ENCODE measurements at regions not wholly inside any gene's neighbourhood (a gene's known extent, or its start where the extent isn't known, plus 50 kb on each side); places are given as distances from the start of the nearest gene placed in this dataset.

- ATAC-seq (replicated peaks in 1 of 4) (no peak), DNase-seq (no peak)
- ChIA-PET POLR2A (no interaction called here), CTCF (interaction anchor here in 1 of 2 donors (0.6 kb wide), 1 partner anchor 1813 kb away, joined by 3 read pairs; no protein-coding TSS in a partner anchor)
- 95% methylated on average over 8 of the region's 8 CpGs for WGBS (ENCODE audit: insufficient coverage)
- no peaks in the 10 kb centered on the region for H3K36me3 Mint-ChIP-seq
- Histone ChIP-seq H3K4me1 (ENCODE audit: control insufficient read depth in 1 of 2, extremely low read depth in 1 of 2, insufficient read depth in 2 of 2, low read length in 2 of 2) (no peaks in the 10 kb centered on the region), H3K27ac (ENCODE audit: low read length) (no peak overlapping the region), H3K9me3 (no peaks in the 10 kb centered on the region), H3K4me3 (ENCODE audit: control insufficient read depth in 1 of 2, extremely low read depth in 1 of 2, low read length in 1 of 2) (no peak overlapping the region), H3K27me3 (replicated peaks in 1 of 2; ENCODE audit: control insufficient read depth in 2 of 2, extremely low read depth in 1 of 2, insufficient read depth in 2 of 2, low read length in 1 of 2) (peaks cover 0 to 35% of the 10 kb centered on the region in 2 experiments), H3K36me3 (ENCODE audit: control insufficient read depth in 2 of 2, extremely low read depth in 1 of 2, insufficient read depth in 1 of 2, low read length in 1 of 2) (no peaks in the 10 kb centered on the region)
- H3K27me3 Mint-ChIP-seq: peaks cover 11 to 14% of the 10 kb centered on the region in 2 donors
- no peak overlapping the region for H3K27ac Mint-ChIP-seq
- no peaks in the 10 kb centered on the region for H3K9me3 Mint-ChIP-seq
- no peak overlapping the region for H3K4me3 Mint-ChIP-seq
- H3K4me1 Mint-ChIP-seq: no peaks in the 10 kb centered on the region
Observed at GRCh38 chr22:48456449-48456848, 1371.2 kb downstream of the BRD1 start.

DNA sequence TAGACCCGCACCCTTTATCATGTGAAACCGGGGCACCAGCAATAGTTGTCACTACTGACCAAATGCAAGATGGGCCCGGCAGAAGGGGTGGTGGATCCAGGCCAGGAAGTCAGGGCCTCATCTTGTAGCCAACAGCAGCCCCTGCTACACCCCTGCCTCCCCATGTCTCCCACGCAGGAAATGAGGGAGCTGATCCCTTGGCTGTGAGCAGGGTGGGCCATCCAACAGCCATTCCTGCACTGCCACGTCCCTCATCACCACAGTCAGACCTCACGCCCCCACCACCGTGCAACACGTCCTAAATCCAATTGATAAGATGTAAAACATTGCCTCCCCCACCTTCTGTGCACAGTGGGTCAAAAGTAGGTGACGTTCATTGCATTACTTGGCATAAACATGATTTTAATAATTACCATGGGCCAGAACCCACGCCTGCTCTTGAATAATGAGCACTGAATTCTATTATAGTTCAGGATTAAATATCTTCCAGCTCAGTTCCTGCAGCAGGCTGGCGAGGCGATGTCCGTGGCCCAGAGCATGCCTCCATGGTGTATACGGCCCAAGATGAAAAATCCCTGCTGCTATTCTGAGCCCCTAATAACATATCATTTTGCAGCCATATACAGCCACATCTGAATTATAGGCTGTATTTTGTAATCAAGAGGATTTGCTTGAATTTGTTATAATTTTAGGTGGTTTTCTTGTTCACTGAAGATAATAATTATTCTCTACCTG is 1373.8 kb downstream of the BRD1 start:
- POLR2A ChIA-PET: no interaction called here
- no peaks in the 10 kb centered on the region for H3K4me1 Mint-ChIP-seq
- no peaks in the 10 kb centered on the region for H3K36me3 Mint-ChIP-seq

GRCh38 chr22:48453171-48453570 is 1374.5 kb downstream of the BRD1 start:
- DNase-seq (no peak), ATAC-seq (replicated peaks in 1 of 4) (no peak)
- no peak overlapping the region for H3K27ac Mint-ChIP-seq
- CTCF ChIA-PET: no interaction called here
- WGBS (ENCODE audit: insufficient coverage): 70% methylated on average over 2 of the region's 7 CpGs
- H3K4me3 Mint-ChIP-seq: no peak overlapping the region
- no peaks in the 10 kb centered on the region for H3K36me3 Mint-ChIP-seq
- Histone ChIP-seq H3K27me3 (replicated peaks in 1 of 2; ENCODE audit: control insufficient read depth in 2 of 2, extremely low read depth in 1 of 2, insufficient read depth in 2 of 2, low read length in 1 of 2) (peaks cover 0 to 48% of the 10 kb centered on the region in 2 experiments), H3K9me3 (no peaks in the 10 kb centered on the region), H3K4me3 (ENCODE audit: control insufficient read depth in 1 of 2, extremely low read depth in 1 of 2, low read length in 1 of 2) (no peak overlapping the region), H3K36me3 (ENCODE audit: control insufficient read depth in 2 of 2, extremely low read depth in 1 of 2, insufficient read depth in 1 of 2, low read length in 1 of 2) (no peaks in the 10 kb centered on the region), H3K4me1 (ENCODE audit: control insufficient read depth in 1 of 2, extremely low read depth in 1 of 2, insufficient read depth in 2 of 2, low read length in 2 of 2) (no peaks in the 10 kb centered on the region), H3K27ac (ENCODE audit: low read length) (no peak overlapping the region)
- no peaks in the 10 kb centered on the region for H3K4me1 Mint-ChIP-seq
- no peaks in the 10 kb centered on the region for H3K9me3 Mint-ChIP-seq
- POLR2A ChIA-PET: no interaction called here
- H3K27me3 Mint-ChIP-seq: peaks cover 13 to 19% of the 10 kb centered on the region in 2 donors

More for the DNA sequence above, 1373.8 kb downstream of the BRD1 start:
- Mint-ChIP-seq H3K27me3 (peaks cover 13 to 19% of the 10 kb centered on the region in 2 donors), H3K9me3 (no peaks in the 10 kb centered on the region), H3K4me3 (no peak overlapping the region), H3K27ac (no peak overlapping the region)
- DNase-seq: no peak
- CTCF ChIA-PET: no interaction called here
- WGBS (ENCODE audit: insufficient coverage): 81% methylated on average over 5 of the region's 14 CpGs
- no peak overlapping the region for H3K4me3 ChIP-seq (ENCODE audit: control insufficient read depth in 1 of 2, extremely low read depth in 1 of 2, low read length in 1 of 2)
- no peaks in the 10 kb centered on the region for H3K9me3 ChIP-seq
- H3K4me1 ChIP-seq (ENCODE audit: control insufficient read depth in 1 of 2, extremely low read depth in 1 of 2, insufficient read depth in 2 of 2, low read length in 2 of 2): no peaks in the 10 kb centered on the region
- no peaks in the 10 kb centered on the region for H3K36me3 ChIP-seq (ENCODE audit: control insufficient read depth in 2 of 2, extremely low read depth in 1 of 2, insufficient read depth in 1 of 2, low read length in 1 of 2)
- H3K27me3 ChIP-seq (replicated peaks in 1 of 2; ENCODE audit: control insufficient read depth in 2 of 2, extremely low read depth in 1 of 2, insufficient read depth in 2 of 2, low read length in 1 of 2): peaks cover 0 to 43% of the 10 kb centered on the region in 2 experiments
- H3K27ac ChIP-seq (ENCODE audit: low read length): no peak overlapping the region
- no peak for ATAC-seq (replicated peaks in 1 of 4)

GRCh38 chr22:48452766-48453165 is 1374.9 kb downstream of the BRD1 start:
- H3K27ac ChIP-seq (ENCODE audit: low read length): no peak overlapping the region
- peaks cover 0 to 49% of the 10 kb centered on the region in 2 experiments for H3K27me3 ChIP-seq (replicated peaks in 1 of 2; ENCODE audit: control insufficient read depth in 2 of 2, extremely low read depth in 1 of 2, insufficient read depth in 2 of 2, low read length in 1 of 2)
- H3K4me3 ChIP-seq (ENCODE audit: control insufficient read depth in 1 of 2, extremely low read depth in 1 of 2, low read length in 1 of 2): no peak overlapping the region
- CTCF ChIA-PET: no interaction called here
- H3K4me1 ChIP-seq (ENCODE audit: control insufficient read depth in 1 of 2, extremely low read depth in 1 of 2, insufficient read depth in 2 of 2, low read length in 2 of 2): no peaks in the 10 kb centered on the region
- POLR2A ChIA-PET: no interaction called here
- no peak for ATAC-seq (replicated peaks in 1 of 4)
- DNase-seq: no peak
- H3K9me3 Mint-ChIP-seq: no peaks in the 10 kb centered on the region
- no peak overlapping the region for H3K27ac Mint-ChIP-seq
- no peaks in the 10 kb centered on the region for H3K36me3 Mint-ChIP-seq
- no peaks in the 10 kb centered on the region for H3K9me3 ChIP-seq
- H3K36me3 ChIP-seq (ENCODE audit: control insufficient read depth in 2 of 2, extremely low read depth in 1 of 2, insufficient read depth in 1 of 2, low read length in 1 of 2): no peaks in the 10 kb centered on the region
- 80% methylated on average over 9 of the region's 10 CpGs for WGBS (ENCODE audit: insufficient coverage)
- H3K27me3 Mint-ChIP-seq: peaks cover 12 to 19% of the 10 kb centered on the region in 2 donors
- no peaks in the 10 kb centered on the region for H3K4me1 Mint-ChIP-seq
- H3K4me3 Mint-ChIP-seq: no peak overlapping the region

GRCh38 chr22:48451891-48452290 is 1375.8 kb downstream of the BRD1 start:
- CTCF ChIA-PET: no interaction called here
- no peaks in the 10 kb centered on the region for H3K36me3 Mint-ChIP-seq
- WGBS (ENCODE audit: insufficient coverage): 72% methylated on average over 9 of the region's 11 CpGs

GRCh38 chr22:48450188-48450825 is 1377.4 kb downstream of the BRD1 start:
- Histone ChIP-seq H3K27ac (ENCODE audit: low read length) (no peak overlapping the region), H3K9me3 (no peaks in the 10 kb centered on the region), H3K4me3 (ENCODE audit: control insufficient read depth in 1 of 2, extremely low read depth in 1 of 2, low read length in 1 of 2) (no peak overlapping the region), H3K4me1 (ENCODE audit: control insufficient read depth in 1 of 2, extremely low read depth in 1 of 2, insufficient read depth in 2 of 2, low read length in 2 of 2) (no peaks in the 10 kb centered on the region), H3K27me3 (replicated peaks in 1 of 2; ENCODE audit: control insufficient read depth in 2 of 2, extremely low read depth in 1 of 2, insufficient read depth in 2 of 2, low read length in 1 of 2) (peaks cover 0 to 50% of the 10 kb centered on the region in 2 experiments), H3K36me3 (ENCODE audit: control insufficient read depth in 2 of 2, extremely low read depth in 1 of 2, insufficient read depth in 1 of 2, low read length in 1 of 2) (no peaks in the 10 kb centered on the region)
- H3K27me3 Mint-ChIP-seq: peaks cover 9 to 15% of the 10 kb centered on the region in 2 donors
- POLR2A ChIA-PET: no interaction called here
- H3K9me3 Mint-ChIP-seq: no peaks in the 10 kb centered on the region
- H3K36me3 Mint-ChIP-seq: no peaks in the 10 kb centered on the region
- DNase-seq: no peak
- H3K4me1 Mint-ChIP-seq: no peaks in the 10 kb centered on the region
- H3K27ac Mint-ChIP-seq: no peak overlapping the region
- no peak overlapping the region for H3K4me3 Mint-ChIP-seq
- CTCF ChIA-PET: no interaction called here
- WGBS (ENCODE audit: insufficient coverage): 31% methylated on average over 5 of the region's 13 CpGs
- no peak for ATAC-seq (replicated peaks in 1 of 4)

More at GRCh38 chr22:48451891-48452290, 1375.8 kb downstream of the BRD1 start:
- no peak for ATAC-seq (replicated peaks in 1 of 4)
- no peak for DNase-seq
- POLR2A ChIA-PET: no interaction called here
- Histone ChIP-seq H3K9me3 (no peaks in the 10 kb centered on the region), H3K27me3 (replicated peaks in 1 of 2; ENCODE audit: control insufficient read depth in 2 of 2, extremely low read depth in 1 of 2, insufficient read depth in 2 of 2, low read length in 1 of 2) (peaks cover 0 to 47% of the 10 kb centered on the region in 2 experiments), H3K27ac (ENCODE audit: low read length) (no peak overlapping the region), H3K4me1 (ENCODE audit: control insufficient read depth in 1 of 2, extremely low read depth in 1 of 2, insufficient read depth in 2 of 2, low read length in 2 of 2) (no peaks in the 10 kb centered on the region), H3K4me3 (ENCODE audit: control insufficient read depth in 1 of 2, extremely low read depth in 1 of 2, low read length in 1 of 2) (no peak overlapping the region), H3K36me3 (ENCODE audit: control insufficient read depth in 2 of 2, extremely low read depth in 1 of 2, insufficient read depth in 1 of 2, low read length in 1 of 2) (no peaks in the 10 kb centered on the region)
- Mint-ChIP-seq H3K4me1 (no peaks in the 10 kb centered on the region), H3K4me3 (no peak overlapping the region), H3K27ac (no peak overlapping the region), H3K9me3 (no peaks in the 10 kb centered on the region), H3K27me3 (peaks cover 9 to 19% of the 10 kb centered on the region in 2 donors)

All from T-cell (primary cell).